ENCODE measurements at regions not wholly inside any gene's neighbourhood (a gene's known extent, or its start where the extent isn't known, plus 50 kb on each side); places are given as distances from the start of the nearest gene placed in this dataset.

DNA sequence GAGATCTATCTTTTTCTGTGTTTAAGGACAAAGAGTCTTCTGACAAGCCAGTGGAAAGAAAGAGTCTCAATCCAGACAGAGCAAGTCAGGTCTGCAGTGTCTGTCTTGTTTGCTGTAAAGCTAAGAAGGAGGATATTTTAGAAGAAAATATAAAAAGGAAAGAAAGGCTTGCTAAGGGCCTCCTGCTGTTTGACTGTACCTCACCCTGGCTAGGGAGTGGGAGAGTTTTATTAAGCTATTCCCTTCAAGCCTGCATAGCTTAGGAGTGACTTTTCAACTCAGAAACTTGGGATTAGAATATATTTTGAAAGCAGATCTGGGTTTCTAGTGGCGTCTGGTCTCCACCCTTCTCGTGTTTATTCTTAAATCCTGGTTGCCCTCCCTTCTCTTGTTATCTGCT, 460.0 kb downstream of the COG6 start:
- Histone ChIP-seq H3K9me3 (ENCODE audit: control insufficient read depth, insufficient read depth, low read length) (no peaks in the 10 kb centered on the region), H3K27me3 (ENCODE audit: control insufficient read depth, insufficient read depth, low read length) (no peaks in the 10 kb centered on the region), H3K4me3 (ENCODE audit: low read depth, low read length) (no peak overlapping the region), H3K27ac (ENCODE audit: low read depth, low read length) (no peak overlapping the region)
- TF ChIP-seq, protein P1, sequence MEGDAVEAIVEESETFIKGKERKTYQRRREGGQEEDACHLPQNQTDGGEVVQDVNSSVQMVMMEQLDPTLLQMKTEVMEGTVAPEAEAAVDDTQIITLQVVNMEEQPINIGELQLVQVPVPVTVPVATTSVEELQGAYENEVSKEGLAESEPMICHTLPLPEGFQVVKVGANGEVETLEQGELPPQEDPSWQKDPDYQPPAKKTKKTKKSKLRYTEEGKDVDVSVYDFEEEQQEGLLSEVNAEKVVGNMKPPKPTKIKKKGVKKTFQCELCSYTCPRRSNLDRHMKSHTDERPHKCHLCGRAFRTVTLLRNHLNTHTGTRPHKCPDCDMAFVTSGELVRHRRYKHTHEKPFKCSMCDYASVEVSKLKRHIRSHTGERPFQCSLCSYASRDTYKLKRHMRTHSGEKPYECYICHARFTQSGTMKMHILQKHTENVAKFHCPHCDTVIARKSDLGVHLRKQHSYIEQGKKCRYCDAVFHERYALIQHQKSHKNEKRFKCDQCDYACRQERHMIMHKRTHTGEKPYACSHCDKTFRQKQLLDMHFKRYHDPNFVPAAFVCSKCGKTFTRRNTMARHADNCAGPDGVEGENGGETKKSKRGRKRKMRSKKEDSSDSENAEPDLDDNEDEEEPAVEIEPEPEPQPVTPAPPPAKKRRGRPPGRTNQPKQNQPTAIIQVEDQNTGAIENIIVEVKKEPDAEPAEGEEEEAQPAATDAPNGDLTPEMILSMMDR (IDR thresholded peaks at IDR 0.05; ENCODE audit: low read depth, low read length), result no peak
- no peak for DNase-seq (ENCODE audit: low read depth, low spot score)
- ChIA-PET POLR2A (no interaction called here), CTCF (no interaction called here)

DNA sequence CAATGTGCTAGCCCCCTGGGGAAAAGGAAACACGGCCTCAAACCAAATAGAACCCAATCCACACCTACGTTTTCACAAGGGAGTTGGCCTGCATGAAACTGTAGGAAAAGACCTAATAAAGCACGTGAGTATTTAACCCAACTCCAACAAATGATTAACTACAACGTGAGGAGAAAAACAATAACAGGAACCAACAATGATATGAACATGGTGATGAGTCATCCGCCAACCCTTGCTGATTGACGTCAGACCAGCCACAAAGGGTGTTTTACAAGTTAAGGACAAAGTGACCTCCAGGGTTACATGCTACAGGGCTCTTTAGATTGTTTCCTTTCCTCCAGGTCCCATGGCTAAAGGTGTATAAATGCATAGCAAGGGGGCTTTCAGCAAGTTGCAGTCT, 460.5 kb downstream of the COG6 start:
- DNase-seq (ENCODE audit: low read depth, low spot score), result no peak
- no peak overlapping the region for H3K4me3 ChIP-seq (ENCODE audit: low read depth, low read length)
- no peak overlapping the region for H3K27ac ChIP-seq (ENCODE audit: low read depth, low read length)
- ChIA-PET POLR2A (no interaction called here), CTCF (no interaction called here)
- TF ChIP-seq, protein P1 (IDR thresholded peaks at IDR 0.05; ENCODE audit: low read depth, low read length), result no peak
- no peaks in the 10 kb centered on the region for H3K9me3 ChIP-seq (ENCODE audit: control insufficient read depth, insufficient read depth, low read length)
- no peaks in the 10 kb centered on the region for H3K27me3 ChIP-seq (ENCODE audit: control insufficient read depth, insufficient read depth, low read length)

DNA sequence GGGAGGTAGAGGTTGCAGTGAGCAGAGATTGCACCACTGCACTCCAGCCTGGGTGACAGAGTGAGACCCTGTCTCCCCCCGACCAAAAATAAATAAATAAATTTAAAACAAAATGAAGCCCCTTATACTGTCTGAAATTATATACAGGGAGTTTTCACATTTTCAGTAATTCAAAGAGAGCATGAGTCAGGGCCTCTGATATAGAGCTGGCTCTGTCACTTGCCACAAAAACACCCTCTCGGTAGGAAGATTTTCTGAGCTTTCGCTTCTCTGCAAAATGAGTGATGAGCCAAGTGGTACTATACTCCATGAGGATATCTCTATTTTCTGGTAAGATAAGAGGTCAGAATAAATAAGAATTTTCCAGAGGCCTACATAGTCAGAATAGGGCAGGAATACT, 462.9 kb downstream of the COG6 start:
- Histone ChIP-seq H3K9me3 (ENCODE audit: control insufficient read depth, insufficient read depth, low read length) (no peaks in the 10 kb centered on the region), H3K27ac (ENCODE audit: low read depth, low read length) (no peak overlapping the region), H3K27me3 (ENCODE audit: control insufficient read depth, insufficient read depth, low read length) (no peaks in the 10 kb centered on the region), H3K4me3 (ENCODE audit: low read depth, low read length) (no peak overlapping the region)
- CTCF ChIA-PET, result no interaction called here
- POLR2A ChIA-PET, result no interaction called here
- no peak for DNase-seq (ENCODE audit: low read depth, low spot score)
- TF ChIP-seq, protein P1 (IDR thresholded peaks at IDR 0.05; ENCODE audit: low read depth, low read length), result no peak

DNA sequence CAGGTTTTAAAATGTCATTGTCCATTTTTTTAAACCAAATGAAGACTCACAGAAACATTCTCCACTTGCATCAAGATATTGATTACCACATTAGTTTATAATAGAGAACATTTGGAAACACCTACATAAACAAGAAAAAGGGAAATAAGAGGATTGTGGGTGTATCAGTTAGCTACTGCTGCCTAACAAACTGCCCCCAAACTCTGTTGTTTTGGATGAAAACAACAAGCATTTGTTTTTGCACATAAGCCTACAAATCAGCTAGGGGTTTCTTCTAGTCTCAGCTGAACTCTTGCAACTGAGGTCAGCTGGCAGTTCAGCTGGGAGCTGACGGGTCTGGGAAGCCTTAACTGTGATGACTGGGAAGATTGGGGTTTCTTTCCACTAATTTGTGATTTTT, 464.4 kb downstream of the COG6 start:
- no peak for DNase-seq (ENCODE audit: low read depth, low spot score)
- POLR2A ChIA-PET, result no interaction called here
- no peaks in the 10 kb centered on the region for H3K27me3 ChIP-seq (ENCODE audit: control insufficient read depth, insufficient read depth, low read length)
- H3K27ac ChIP-seq (ENCODE audit: low read depth, low read length), result no peak overlapping the region
- TF ChIP-seq, protein P1 (IDR thresholded peaks at IDR 0.05; ENCODE audit: low read depth, low read length), result no peak
- no peaks in the 10 kb centered on the region for H3K9me3 ChIP-seq (ENCODE audit: control insufficient read depth, insufficient read depth, low read length)
- no peak overlapping the region for H3K4me3 ChIP-seq (ENCODE audit: low read depth, low read length)
- CTCF ChIA-PET, result no interaction called here

DNA sequence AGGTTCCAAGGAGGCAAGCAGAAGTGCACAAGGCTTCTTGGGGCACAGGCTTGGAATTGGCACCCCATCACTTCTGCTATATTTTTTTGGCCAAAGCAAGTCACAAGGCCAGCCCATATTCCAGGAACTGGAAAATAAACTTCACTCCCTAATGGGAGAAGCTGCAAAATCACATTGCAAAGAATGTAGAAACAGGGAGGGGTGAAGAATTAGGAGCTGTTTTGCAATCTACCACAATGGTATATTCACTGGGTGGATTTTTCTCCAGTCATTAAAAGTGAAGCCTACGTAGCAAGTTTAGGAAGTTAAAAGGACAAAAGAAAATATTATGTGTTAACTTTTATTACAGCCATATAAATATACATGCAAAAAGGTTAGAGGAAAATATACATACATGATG, 464.8 kb downstream of the COG6 start:
- H3K9me3 ChIP-seq (ENCODE audit: control insufficient read depth, insufficient read depth, low read length), result no peaks in the 10 kb centered on the region
- H3K4me3 ChIP-seq (ENCODE audit: low read depth, low read length), result no peak overlapping the region
- no peak for DNase-seq (ENCODE audit: low read depth, low spot score)
- TF ChIP-seq, protein P1 (IDR thresholded peaks at IDR 0.05; ENCODE audit: low read depth, low read length), result no peak
- ChIA-PET CTCF (no interaction called here), POLR2A (no interaction called here)
- H3K27ac ChIP-seq (ENCODE audit: low read depth, low read length), result no peak overlapping the region
- no peaks in the 10 kb centered on the region for H3K27me3 ChIP-seq (ENCODE audit: control insufficient read depth, insufficient read depth, low read length)

Measured in AG04450 (cell line).